GM12878 (cell line): ENCODE measurements at regions not wholly inside any gene's neighbourhood (a gene's known extent, or its start where the extent isn't known, plus 50 kb on each side); places are given as distances from the start of the nearest gene placed in this dataset.

Source experiments
- ATAC-seq: fragments of 200-7000 bp; cut with Tn5 transposase; 3 replicates; pipeline ENCODE4 v1.9.1; 2020; ENCODE audit warnings: mild to moderate bottlenecking, moderate library complexity
- BruUV-seq: library from RNA; stranded (reverse); fragments of 400-500 nt; replicated peaks from 2 replicates; lab custom pipeline; 2021; lab: Mats Ljungman, UMichigan
- CTCF ChIA-PET: fragments of 300-600 bp; sonication (Branson Sonifier 250); formaldehyde crosslinking; extraction: SDS; loops from one replicate; lab custom pipeline; 2021; ENCODE audit warnings: inconsistent platforms; lab: Yijun Ruan, JAX
- POLR2A ChIA-PET: fragments of 350-600 bp; formaldehyde crosslinking; extraction: SDS; loops from one replicate; lab custom pipeline; 2021; ENCODE audit warnings: inconsistent platforms; lab: Charles Lee
- RAD21 ChIA-PET: fragments of 300-600 bp; sonication (Branson Sonifier 250); formaldehyde crosslinking; loops from one replicate; lab custom pipeline; 2023; ENCODE audit warnings: antibody characterized with exemption; ENCODE audit not compliant: unreplicated experiment; lab: Charles Lee
- SMC1A ChIA-PET: fragments of 300-600 bp; sonication (Branson Sonifier 250); formaldehyde crosslinking; loops from one replicate; lab custom pipeline; 2023; ENCODE audit not compliant: unreplicated experiment, uncharacterized antibody; lab: Charles Lee
- DNase-seq: peaks from one replicate; pipeline ENCODE4 v3.0.0-alpha.2; 2011; ENCODE audit warnings: low read depth, low spot score
- FAIRE-seq: peaks from 3 replicates; lab custom pipeline; 2011; peaks lifted over from hg19 to GRCh38; lab: Jason Lieb, UNC
- H2AFZ ChIP-seq: 2 replicates; pipeline ENCODE4 v1.6.0; 2011; ENCODE audit warnings: low read depth, low read length, control low read depth; ENCODE audit not compliant: control insufficient read depth
- H3K27ac ChIP-seq: 2 replicates; pipeline ENCODE4 v1.5.1; 2011; ENCODE audit warnings: control low read depth; ENCODE audit not compliant: control insufficient read depth, insufficient read depth
- H3K27me3 ChIP-seq, 2 experiments: replicated peaks in 1 of 2; 2 replicates each; pipeline versions ENCODE4 v1.6.0 to v1.6.1; 2011; ENCODE audit warnings: low read length in 1 of 2; ENCODE audit not compliant: control insufficient read depth in 2 of 2, insufficient read depth in 2 of 2
- H3K36me3 ChIP-seq, 2 experiments: 2 replicates each; pipeline ENCODE4 v1.5.1; 2011; ENCODE audit warnings: low read length in 1 of 2; ENCODE audit not compliant: control insufficient read depth in 2 of 2, insufficient read depth in 2 of 2
- H3K4me1 ChIP-seq: 2 replicates; pipeline ENCODE4 v1.6.1; 2011; ENCODE audit warnings: mild to moderate bottlenecking, low read length, moderate library complexity, mixed read lengths; ENCODE audit not compliant: control insufficient read depth, insufficient read depth
- H3K4me2 ChIP-seq: 2 replicates; pipeline ENCODE4 v1.6.0; 2011; ENCODE audit warnings: control low read depth; ENCODE audit not compliant: control insufficient read depth, insufficient read depth
- H3K4me3 ChIP-seq: fragments of 200-600 bp; sonication (generic); 2 replicates; pipeline ENCODE4 v1.5.1; 2016
- H3K79me2 ChIP-seq: 2 replicates; pipeline ENCODE4 v1.6.0; 2011; ENCODE audit warnings: low read length; ENCODE audit not compliant: control insufficient read depth, insufficient read depth
- H3K9ac ChIP-seq: 2 replicates; pipeline ENCODE4 v1.8.0; 2011; ENCODE audit warnings: low read length, control low read depth, mixed read lengths; ENCODE audit not compliant: control insufficient read depth, insufficient read depth
- H3K9me3 ChIP-seq: replicated peaks from 3 replicates; pipeline ENCODE4 v1.5.1; 2011; ENCODE audit warnings: mild to moderate bottlenecking, low read length; ENCODE audit not compliant: control insufficient read depth, insufficient read depth
- H4K20me1 ChIP-seq: 2 replicates; pipeline ENCODE4 v1.6.0; 2011; ENCODE audit not compliant: control insufficient read depth, insufficient read depth
- PKNOX1 ChIP-seq: fragments of 450-650 bp; IDR thresholded peaks from 2 replicates; pipeline ENCODE4 v1.6.1; 2016; ENCODE audit warnings: mild to moderate bottlenecking
- WGBS: methylation state at CpG from one replicate; pipeline ENCODE4 v1.1.6; 2016; ENCODE audit warnings: low lambda C conversion rate; ENCODE audit not compliant: insufficient replicate concordance, insufficient coverage; ENCODE audit errors: missing lambda C conversion rate; 5-methylcytosine and 5-hydroxymethylcytosine counted together
- in situ Hi-C: fragments of 300-500 bp; cut with MboI; formaldehyde crosslinking; loops from 9 replicates; pipeline ENCODE4 v1.14.3; 2018; ENCODE audit warnings: mixed read lengths
- intact Hi-C: fragments of 100-400 bp; cut with micrococcal nuclease; formaldehyde crosslinking; loops from one replicate; pipeline ENCODE4 v1.14.2; 2022; ENCODE audit not compliant: unreplicated experiment
- TF ChIP-seq, protein P1 (sequence below): IDR thresholded peaks from 2 replicates; pipeline ENCODE4 v1.6.1; 2012; ENCODE audit warnings: mild to moderate bottlenecking, low read depth, low read length

GRCh38 chr5:54385994-54386393, 69.5 kb upstream of the HSPB3 start:
- H4K20me1 ChIP-seq = no peaks in the 10 kb centered on the region
- no peak for DNase-seq
- CTCF ChIA-PET = interaction anchor here (0.7 to 2.5 kb wide), 4 partner anchors 20 to 142 kb away, joined by 3 to 10 read pairs (median 4); no protein-coding TSS in a partner anchor
- RAD21 ChIA-PET = interaction anchor here (0.9 to 2.4 kb wide), 6 partner anchors 10 to 36 kb away, joined by 4 to 8 read pairs (median 6); no protein-coding TSS in a partner anchor
- H3K4me3 ChIP-seq = no peak overlapping the region
- H2AFZ ChIP-seq = no peak overlapping the region
- no peak overlapping the region for H3K4me2 ChIP-seq
- H3K9me3 ChIP-seq = no peaks in the 10 kb centered on the region; the same call in 2 of the 3 replicates
- no peak overlapping the region for H3K27ac ChIP-seq
- ATAC-seq = no peak
- H3K27me3 ChIP-seq = no peaks in the 10 kb centered on the region
- H3K79me2 ChIP-seq = no peaks in the 10 kb centered on the region
- H3K4me1 ChIP-seq = no peaks in the 10 kb centered on the region
- peak; percentile 74 for TF ChIP-seq PKNOX1
- TF ChIP-seq, protein P1, sequence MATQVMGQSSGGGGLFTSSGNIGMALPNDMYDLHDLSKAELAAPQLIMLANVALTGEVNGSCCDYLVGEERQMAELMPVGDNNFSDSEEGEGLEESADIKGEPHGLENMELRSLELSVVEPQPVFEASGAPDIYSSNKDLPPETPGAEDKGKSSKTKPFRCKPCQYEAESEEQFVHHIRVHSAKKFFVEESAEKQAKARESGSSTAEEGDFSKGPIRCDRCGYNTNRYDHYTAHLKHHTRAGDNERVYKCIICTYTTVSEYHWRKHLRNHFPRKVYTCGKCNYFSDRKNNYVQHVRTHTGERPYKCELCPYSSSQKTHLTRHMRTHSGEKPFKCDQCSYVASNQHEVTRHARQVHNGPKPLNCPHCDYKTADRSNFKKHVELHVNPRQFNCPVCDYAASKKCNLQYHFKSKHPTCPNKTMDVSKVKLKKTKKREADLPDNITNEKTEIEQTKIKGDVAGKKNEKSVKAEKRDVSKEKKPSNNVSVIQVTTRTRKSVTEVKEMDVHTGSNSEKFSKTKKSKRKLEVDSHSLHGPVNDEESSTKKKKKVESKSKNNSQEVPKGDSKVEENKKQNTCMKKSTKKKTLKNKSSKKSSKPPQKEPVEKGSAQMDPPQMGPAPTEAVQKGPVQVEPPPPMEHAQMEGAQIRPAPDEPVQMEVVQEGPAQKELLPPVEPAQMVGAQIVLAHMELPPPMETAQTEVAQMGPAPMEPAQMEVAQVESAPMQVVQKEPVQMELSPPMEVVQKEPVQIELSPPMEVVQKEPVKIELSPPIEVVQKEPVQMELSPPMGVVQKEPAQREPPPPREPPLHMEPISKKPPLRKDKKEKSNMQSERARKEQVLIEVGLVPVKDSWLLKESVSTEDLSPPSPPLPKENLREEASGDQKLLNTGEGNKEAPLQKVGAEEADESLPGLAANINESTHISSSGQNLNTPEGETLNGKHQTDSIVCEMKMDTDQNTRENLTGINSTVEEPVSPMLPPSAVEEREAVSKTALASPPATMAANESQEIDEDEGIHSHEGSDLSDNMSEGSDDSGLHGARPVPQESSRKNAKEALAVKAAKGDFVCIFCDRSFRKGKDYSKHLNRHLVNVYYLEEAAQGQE = no peak
- H3K36me3 ChIP-seq = no peaks in the 10 kb centered on the region
- FAIRE-seq = no peak
- no TSS peak for BruUV-seq
- H3K9ac ChIP-seq = no peak overlapping the region
- WGBS = 12% methylated on average over 2 of the region's 2 CpGs
- in situ Hi-C loops (no loop called here), intact Hi-C loops (no loop called here)
- POLR2A ChIA-PET = interaction anchor here (1.0 to 1.6 kb wide), 4 partner anchors 18 to 77 kb away, joined by 3 to 5 read pairs (median 4); partner anchors contain the start of gene ARL15
- SMC1A ChIA-PET = interaction anchor here (0.6 to 1.9 kb wide), 9 partner anchors 10 to 59 kb away, joined by 3 to 6 read pairs (median 4); no protein-coding TSS in a partner anchor
